Esophagus squamous epithelium (tissue), 5 donors: ENCODE measurements at regions not wholly inside any gene's neighbourhood (a gene's known extent, or its start where the extent isn't known, plus 50 kb on each side); places are given as distances from the start of the nearest gene placed in this dataset.
A peak's percentile ranks its signal among the peaks of the same experiment; 100 is the strongest.

Source experiments
- DNase-seq: peaks from one replicate; lab custom pipeline; 2025; lab: John Stamatoyannopoulos, UW
- H3K27ac ChIP-seq, 4 donors: fragments of 200-600 bp; sonication (generic); one replicate each; pipeline ENCODE4 v1.5.1; 2016 to 2019; ENCODE audit warnings: mild to moderate bottlenecking in 1 of 4
- H3K27me3 ChIP-seq, 4 donors: fragments of 200-600 bp; sonication (generic); 1 replicate in 3 of 4; 2 replicates in 1 of 4; pipeline versions ENCODE4 v1.5.1 to v1.6.0; 2017 to 2021; ENCODE audit warnings: antibody characterized with exemption in 1 of 4
- H3K36me3 ChIP-seq, 3 donors: fragments of 200-600 bp; sonication (generic); one replicate each; pipeline ENCODE4 v1.5.1; 2016 to 2019
- H3K4me1 ChIP-seq, 3 donors: fragments of 200-600 bp; sonication (generic); one replicate each; pipeline ENCODE4 v1.5.1; 2017 to 2019
- H3K4me3 ChIP-seq, 4 donors: fragments of 200-600 bp; sonication (generic); 1 replicate in 3 of 4; 2 replicates in 1 of 4; pipeline ENCODE4 v1.5.1; 2016 to 2019; ENCODE audit warnings: mild to moderate bottlenecking in 2 of 4, moderate library complexity in 1 of 4
- H3K9me3 ChIP-seq, 3 donors: fragments of 200-600 bp; sonication (generic); one replicate each; pipeline ENCODE4 v1.5.1; 2016 to 2019
- CTCF ChIP-seq, 6 experiments: fragments of 450-650 bp in 4 of 6; fragments of 200-600 bp in 2 of 6; sonication (generic) in 2 of 6; IDR thresholded peaks; one replicate each; pipeline ENCODE4 v1.5.1; 2016 to 2019; ENCODE audit warnings: antibody characterized with exemption in 6 of 6, mild to moderate bottlenecking in 4 of 6, moderate library complexity in 4 of 6
- POLR2A ChIP-seq, 4 donors: fragments of 450-650 bp; IDR thresholded peaks; one replicate each; pipeline ENCODE4 v1.6.1; 2017; ENCODE audit warnings: antibody characterized with exemption in 4 of 4, mild to moderate bottlenecking in 4 of 4, moderate library complexity in 3 of 4
- WGBS, 2 donors: methylation state at CpG; one replicate each; pipeline ENCODE4 v1.1.5; 2018; 5-methylcytosine and 5-hydroxymethylcytosine counted together
- intact Hi-C: fragments of 100-400 bp; cut with DNase I; formaldehyde crosslinking; loops from one replicate; pipeline ENCODE4 v1.15.0; 2022
- donor health status: DM: yes; HTN: yes; CAD: no.

DNA sequence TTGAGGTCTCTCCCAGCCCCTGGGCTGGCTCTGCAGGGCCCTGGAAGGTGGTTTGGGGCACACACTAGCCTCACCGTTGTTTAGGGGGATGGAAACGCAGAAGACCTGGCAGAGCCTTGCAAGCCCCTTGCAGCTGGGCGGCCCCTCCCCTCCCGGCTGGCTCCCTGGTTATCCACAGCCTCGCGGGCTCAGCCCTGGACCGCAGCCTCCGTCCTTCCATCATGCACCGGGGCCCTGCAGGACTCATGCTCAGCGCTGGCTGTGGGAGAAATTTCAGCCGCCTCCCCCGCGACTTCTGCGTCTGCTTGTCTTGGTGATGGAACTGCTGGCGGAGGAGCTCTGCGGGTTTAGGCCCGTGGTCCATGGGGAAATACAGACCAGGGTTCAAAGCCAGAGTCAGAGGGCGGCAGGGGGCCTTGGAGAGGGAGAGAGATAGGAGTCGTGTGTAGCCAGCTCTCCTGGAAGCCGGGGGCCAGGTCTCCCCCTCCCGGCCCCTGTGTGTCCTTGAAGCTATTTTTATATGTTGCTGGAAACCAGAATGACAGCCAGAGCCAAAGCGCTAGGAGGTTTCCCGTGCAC, 75.8 kb upstream of the IER5L start:
- intact Hi-C loops: no loop called here
- Histone ChIP-seq H3K4me1 (peaks cover 11 to 29% (median 12%) of the 10 kb centered on the region in 3 donors), H3K27me3 (peaks cover 0 to 16% (median 0%) of the 10 kb centered on the region in 4 donors), H3K9me3 (no peaks in the 10 kb centered on the region), H3K27ac (peak overlapping the region in 3 of 4 donors; percentile 32 to 55 (median 40)), H3K4me3 (peak overlapping the region in 1 of 4 donors; percentile 18), H3K36me3 (no peaks in the 10 kb centered on the region)
- WGBS, 2 donors: 10 to 45% methylated on average over 2 to 14 of the region's 23 CpGs
- TF ChIP-seq CTCF (IDR thresholded peaks at IDR 0.05) (no peak), POLR2A (IDR thresholded peaks at IDR 0.05) (no peak)
- no peak for DNase-seq

GRCh38 chr9:129252937-129253802, 75.1 kb upstream of the IER5L start:
- TF ChIP-seq CTCF (IDR thresholded peaks at IDR 0.05) (no peak), POLR2A (IDR thresholded peaks at IDR 0.05) (no peak)
- WGBS, 2 donors: 71 to 81% methylated on average over 1 to 20 of the region's 28 CpGs
- Histone ChIP-seq H3K9me3 (no peaks in the 10 kb centered on the region), H3K4me1 (peaks cover 4 to 22% (median 5%) of the 10 kb centered on the region in 3 donors), H3K4me3 (no peak overlapping the region), H3K27ac (peak overlapping the region in 3 of 4 donors; percentile 32 to 55 (median 40)), H3K36me3 (no peaks in the 10 kb centered on the region), H3K27me3 (peaks cover 0 to 9% (median 0%) of the 10 kb centered on the region in 4 donors)
- intact Hi-C loops: no loop called here
- no peak for DNase-seq

DNA sequence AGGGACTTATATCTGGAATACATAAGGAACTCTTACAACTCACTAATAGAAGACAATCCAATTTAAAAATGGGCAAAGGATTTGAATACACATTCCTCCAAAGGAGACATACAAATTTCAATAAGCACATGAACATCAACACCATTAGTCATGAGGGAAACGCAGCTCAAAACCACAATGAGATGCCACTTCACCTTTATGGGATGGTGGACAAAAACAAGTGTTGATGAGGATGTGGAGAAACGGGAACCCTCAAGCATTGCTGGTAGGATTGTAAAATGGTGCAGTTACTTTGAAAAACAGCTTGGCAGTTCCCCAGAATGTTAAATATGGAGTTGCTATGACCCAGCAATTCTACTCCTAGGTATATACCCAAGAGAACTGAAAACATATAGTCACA, 72.7 kb upstream of the IER5L start:
- intact Hi-C loops: no loop called here
- H3K27me3 ChIP-seq: peaks cover 0 to 7% (median 0%) of the 10 kb centered on the region in 4 donors
- no peak overlapping the region for H3K4me3 ChIP-seq
- no peaks in the 10 kb centered on the region for H3K9me3 ChIP-seq
- H3K36me3 ChIP-seq: no peaks in the 10 kb centered on the region
- WGBS, 2 donors: 28 to 41% methylated on average over 2 of the region's 2 CpGs
- H3K27ac ChIP-seq: no peak overlapping the region
- no peak for DNase-seq
- H3K4me1 ChIP-seq: peaks cover 0 to 15% (median 0%) of the 10 kb centered on the region in 3 donors
- no peak for TF ChIP-seq POLR2A (IDR thresholded peaks at IDR 0.05)
- TF ChIP-seq CTCF (IDR thresholded peaks at IDR 0.05): no peak

DNA sequence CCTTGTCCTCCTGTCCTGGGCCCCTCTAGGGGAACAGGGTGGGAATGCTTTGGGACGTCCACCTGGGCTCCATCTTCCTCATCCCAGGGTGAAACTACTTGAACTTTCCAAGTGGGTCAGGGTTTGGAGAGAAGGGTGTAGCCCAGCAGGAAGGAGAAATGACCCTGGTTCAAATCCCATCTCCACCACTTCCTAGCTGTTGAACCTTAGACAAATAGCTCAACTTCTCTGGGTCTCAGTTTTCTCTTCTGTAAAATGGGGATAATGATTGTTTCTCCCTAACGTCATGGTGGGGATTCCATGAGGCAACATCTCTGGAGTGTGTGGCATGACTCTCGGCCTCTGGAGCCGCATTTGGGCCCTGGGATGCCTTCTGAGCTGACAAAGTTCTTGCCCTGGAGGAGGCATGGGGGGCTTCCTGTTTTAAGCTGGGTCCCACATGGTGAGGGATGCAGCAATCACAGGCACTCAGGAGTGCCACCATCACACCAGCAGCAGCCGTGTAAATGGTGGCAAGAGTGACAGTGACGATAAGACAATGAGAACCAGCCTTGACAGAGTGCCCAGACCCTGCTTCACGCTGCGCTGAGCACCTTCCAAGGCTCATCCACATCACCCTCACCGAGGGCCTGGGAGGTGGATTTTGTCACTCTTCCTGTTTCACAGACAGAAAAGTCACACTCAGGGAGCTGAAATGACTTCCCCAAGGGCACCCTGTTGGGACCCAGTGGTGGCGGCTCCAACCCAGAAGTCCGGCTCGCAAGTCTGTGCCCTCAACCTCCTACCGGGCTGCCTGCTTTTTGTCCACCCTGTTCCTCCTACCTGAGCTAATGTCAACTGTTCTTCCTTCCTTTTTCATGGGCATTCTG, 69.5 kb upstream of the IER5L start:
- 91 to 98% methylated on average over 8 to 10 of the region's 13 CpGs for WGBS, 2 donors
- Histone ChIP-seq H3K27ac (no peak overlapping the region), H3K4me1 (no peaks in the 10 kb centered on the region), H3K9me3 (no peaks in the 10 kb centered on the region), H3K4me3 (no peak overlapping the region), H3K27me3 (no peaks in the 10 kb centered on the region), H3K36me3 (no peaks in the 10 kb centered on the region)
- no peak for DNase-seq
- intact Hi-C loops: no loop called here
- no peak for TF ChIP-seq CTCF (IDR thresholded peaks at IDR 0.05)
- no peak for TF ChIP-seq POLR2A (IDR thresholded peaks at IDR 0.05)
